Lower leg skin (tissue), 3 donors: ENCODE measurements at regions not wholly inside any gene's neighbourhood (a gene's known extent, or its start where the extent isn't known, plus 50 kb on each side); places are given as distances from the start of the nearest gene placed in this dataset.

ENCODE experiments used
- POLR2A ChIP-seq, 2 donors: fragments of 450-650 bp; IDR thresholded peaks; one replicate each; pipeline ENCODE4 v1.6.1; 2016 to 2017; ENCODE audit warnings: antibody characterized with exemption in 2 of 2, mild to moderate bottlenecking in 1 of 2, moderate library complexity in 1 of 2
- TF ChIP-seq, protein P1 (sequence below), 3 donors: fragments of 450-650 bp; IDR thresholded peaks; one replicate each; pipeline ENCODE4 v1.5.1; 2016; ENCODE audit warnings: antibody characterized with exemption in 3 of 3, mild to moderate bottlenecking in 3 of 3, moderate library complexity in 2 of 3

DNA sequence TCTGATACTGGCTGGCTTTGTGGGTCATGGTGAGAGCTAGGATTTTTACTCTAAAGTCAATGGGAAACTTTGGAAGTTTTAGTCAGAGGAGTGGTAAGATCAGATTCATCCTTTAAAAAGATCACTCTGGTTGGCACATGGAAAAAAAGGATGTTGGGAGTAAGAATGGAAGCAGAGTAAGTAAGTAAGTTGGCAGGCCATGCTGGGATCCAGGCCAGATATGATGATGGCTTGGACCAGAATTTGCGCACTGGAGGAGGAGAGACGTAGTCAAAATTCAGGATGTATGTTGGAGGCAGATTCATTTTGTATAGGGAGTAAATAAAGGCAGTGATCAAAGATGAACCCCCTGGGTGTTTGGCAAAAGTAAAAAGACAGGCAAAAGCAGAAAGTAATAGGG, 283.3 kb upstream of the THSD7B start:
- TF ChIP-seq, protein P1, sequence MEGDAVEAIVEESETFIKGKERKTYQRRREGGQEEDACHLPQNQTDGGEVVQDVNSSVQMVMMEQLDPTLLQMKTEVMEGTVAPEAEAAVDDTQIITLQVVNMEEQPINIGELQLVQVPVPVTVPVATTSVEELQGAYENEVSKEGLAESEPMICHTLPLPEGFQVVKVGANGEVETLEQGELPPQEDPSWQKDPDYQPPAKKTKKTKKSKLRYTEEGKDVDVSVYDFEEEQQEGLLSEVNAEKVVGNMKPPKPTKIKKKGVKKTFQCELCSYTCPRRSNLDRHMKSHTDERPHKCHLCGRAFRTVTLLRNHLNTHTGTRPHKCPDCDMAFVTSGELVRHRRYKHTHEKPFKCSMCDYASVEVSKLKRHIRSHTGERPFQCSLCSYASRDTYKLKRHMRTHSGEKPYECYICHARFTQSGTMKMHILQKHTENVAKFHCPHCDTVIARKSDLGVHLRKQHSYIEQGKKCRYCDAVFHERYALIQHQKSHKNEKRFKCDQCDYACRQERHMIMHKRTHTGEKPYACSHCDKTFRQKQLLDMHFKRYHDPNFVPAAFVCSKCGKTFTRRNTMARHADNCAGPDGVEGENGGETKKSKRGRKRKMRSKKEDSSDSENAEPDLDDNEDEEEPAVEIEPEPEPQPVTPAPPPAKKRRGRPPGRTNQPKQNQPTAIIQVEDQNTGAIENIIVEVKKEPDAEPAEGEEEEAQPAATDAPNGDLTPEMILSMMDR (IDR thresholded peaks at IDR 0.05), result no peak
- no peak for TF ChIP-seq POLR2A (IDR thresholded peaks at IDR 0.05)
